GM12891 (cell line): ENCODE measurements at regions not wholly inside any gene's neighbourhood (a gene's known extent, or its start where the extent isn't known, plus 50 kb on each side); places are given as distances from the start of the nearest gene placed in this dataset.

Experiments
- POLR2A ChIP-seq: IDR thresholded peaks from 2 replicates; pipeline ENCODE4 v1.6.1; 2011; ENCODE audit warnings: low read depth, low read length, control low read depth
- POLR2AphosphoS5 ChIP-seq: IDR thresholded peaks from 2 replicates; pipeline ENCODE4 v1.6.1; 2011; ENCODE audit warnings: low read depth, low read length, control low read depth
- POU2F2 ChIP-seq: IDR thresholded peaks from 2 replicates; pipeline ENCODE4 v1.6.1; 2011; ENCODE audit warnings: low read depth, mild to moderate bottlenecking, control low read depth, low read length, moderate library complexity
- SPI1 ChIP-seq: IDR thresholded peaks from 2 replicates; pipeline ENCODE4 v1.6.1; 2011; ENCODE audit warnings: low read depth, low read length, control low read depth
- TAF1 ChIP-seq: IDR thresholded peaks from 2 replicates; pipeline ENCODE4 v1.6.1; 2011; ENCODE audit warnings: low read depth, low read length, control low read depth

DNA sequence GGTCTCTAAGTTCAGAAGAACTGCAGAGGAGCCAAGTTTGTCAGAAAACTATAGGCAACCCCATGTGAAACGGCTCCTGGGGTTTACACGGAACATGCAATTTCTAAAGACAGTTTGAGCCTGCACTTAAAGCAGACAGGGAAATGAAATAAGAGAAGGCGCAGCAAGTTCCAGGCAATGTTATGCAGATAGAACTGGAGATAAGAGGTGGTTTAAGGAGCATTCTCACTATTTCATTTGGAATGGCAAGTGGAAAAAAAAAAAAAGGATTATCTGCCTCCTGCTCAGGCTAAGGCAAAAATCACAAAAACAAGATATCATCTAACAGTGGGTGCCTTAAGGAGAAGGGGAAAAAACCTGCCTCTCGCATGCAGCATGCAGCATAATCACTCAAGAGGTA is 2252.4 kb downstream of the MAT2B start:
- TF ChIP-seq POLR2AphosphoS5 (no peak), TAF1 (no peak), POLR2A (no peak), POU2F2 (no peak), SPI1 (no peak)
